NCI-H1694 (cell line): ENCODE measurements at regions not wholly inside any gene's neighbourhood (a gene's known extent, or its start where the extent isn't known, plus 50 kb on each side); places are given as distances from the start of the nearest gene placed in this dataset.
A peak's percentile ranks its signal among the peaks of the same experiment; 100 is the strongest.

Experiments
- DNase-seq: peaks from one replicate; lab custom pipeline; 2025; lab: John Stamatoyannopoulos, UW

DNA sequence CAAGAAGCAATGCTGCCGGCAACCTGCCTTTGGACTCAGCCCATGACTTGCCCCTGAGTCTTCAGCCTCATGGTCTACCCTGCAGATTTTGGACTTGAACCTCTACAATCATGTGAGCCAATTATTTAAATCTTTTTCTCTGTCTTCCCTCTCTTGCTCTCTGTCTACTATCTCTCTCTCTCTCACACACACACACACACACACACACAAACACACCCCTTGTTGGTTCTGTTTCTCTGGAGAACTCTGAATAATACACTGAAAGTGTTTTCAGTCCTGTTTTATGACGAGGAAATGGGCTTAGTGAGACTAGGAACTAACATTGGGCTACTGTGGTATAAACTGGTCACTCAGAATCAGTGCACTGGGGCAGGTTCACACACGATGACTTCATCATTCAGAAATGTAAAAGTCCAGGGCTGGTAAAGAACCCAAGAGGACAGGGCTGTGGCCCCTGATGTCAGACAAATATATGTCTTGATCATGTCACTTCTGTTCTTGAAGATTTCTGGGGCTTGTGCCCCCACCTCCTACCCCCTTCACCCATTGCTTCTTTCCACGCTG lies 266.1 kb upstream of the SIX2 start:
- no peak for DNase-seq

- DNase-seq, result peak; percentile 69
These were observed 265.1 kb upstream of the SIX2 start for GRCh38 chr2:45274250-45274926.

- DNase-seq, result no peak
These were observed 264.4 kb upstream of the SIX2 start for GRCh38 chr2:45273412-45274249.

GRCh38 chr2:45272549-45273265 lies 263.5 kb upstream of the SIX2 start:
- no peak for DNase-seq

- no peak for DNase-seq
These were observed 260.0 kb upstream of the SIX2 start for GRCh38 chr2:45269149-45269793.

- no peak for DNase-seq
These were observed 259.4 kb upstream of the SIX2 start for GRCh38 chr2:45268631-45269030.

DNA sequence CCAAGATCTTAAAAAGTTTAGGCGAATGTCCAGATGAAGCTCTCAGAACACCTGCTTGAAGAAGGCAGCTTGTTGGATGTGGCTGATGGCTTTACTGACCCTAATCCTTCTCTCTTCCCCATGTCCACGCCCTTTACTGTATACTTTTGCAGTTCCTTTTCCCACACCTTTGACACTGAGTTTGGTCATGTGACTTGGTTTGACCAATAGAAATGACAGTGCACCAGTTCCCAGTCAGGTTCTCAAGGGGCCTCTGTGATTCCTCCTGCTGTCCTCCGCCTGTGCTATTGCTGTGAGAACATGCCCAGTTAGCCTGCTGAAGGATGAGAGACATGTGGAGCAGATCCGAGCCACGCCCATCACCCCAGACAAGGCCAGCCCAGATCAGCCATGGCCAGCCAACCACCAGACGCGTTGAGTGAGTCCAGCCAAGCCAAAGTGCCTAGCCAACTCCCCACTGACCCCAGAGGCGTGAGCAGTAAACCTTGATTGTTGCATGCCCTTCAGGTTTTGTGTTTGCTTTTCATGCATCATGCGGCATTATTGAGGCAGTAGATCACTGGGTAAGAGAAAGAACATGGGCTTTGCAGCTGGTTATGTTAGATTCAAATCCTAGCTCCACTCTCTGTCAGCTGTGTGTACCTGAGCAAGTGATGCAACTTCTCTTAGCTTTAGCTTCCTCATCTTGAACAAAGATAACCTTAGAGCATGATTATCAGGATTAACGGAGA lies 258.0 kb upstream of the SIX2 start:
- no peak for DNase-seq

GRCh38 chr2:45265336-45265735 lies 256.1 kb upstream of the SIX2 start:
- no peak for DNase-seq

DNA sequence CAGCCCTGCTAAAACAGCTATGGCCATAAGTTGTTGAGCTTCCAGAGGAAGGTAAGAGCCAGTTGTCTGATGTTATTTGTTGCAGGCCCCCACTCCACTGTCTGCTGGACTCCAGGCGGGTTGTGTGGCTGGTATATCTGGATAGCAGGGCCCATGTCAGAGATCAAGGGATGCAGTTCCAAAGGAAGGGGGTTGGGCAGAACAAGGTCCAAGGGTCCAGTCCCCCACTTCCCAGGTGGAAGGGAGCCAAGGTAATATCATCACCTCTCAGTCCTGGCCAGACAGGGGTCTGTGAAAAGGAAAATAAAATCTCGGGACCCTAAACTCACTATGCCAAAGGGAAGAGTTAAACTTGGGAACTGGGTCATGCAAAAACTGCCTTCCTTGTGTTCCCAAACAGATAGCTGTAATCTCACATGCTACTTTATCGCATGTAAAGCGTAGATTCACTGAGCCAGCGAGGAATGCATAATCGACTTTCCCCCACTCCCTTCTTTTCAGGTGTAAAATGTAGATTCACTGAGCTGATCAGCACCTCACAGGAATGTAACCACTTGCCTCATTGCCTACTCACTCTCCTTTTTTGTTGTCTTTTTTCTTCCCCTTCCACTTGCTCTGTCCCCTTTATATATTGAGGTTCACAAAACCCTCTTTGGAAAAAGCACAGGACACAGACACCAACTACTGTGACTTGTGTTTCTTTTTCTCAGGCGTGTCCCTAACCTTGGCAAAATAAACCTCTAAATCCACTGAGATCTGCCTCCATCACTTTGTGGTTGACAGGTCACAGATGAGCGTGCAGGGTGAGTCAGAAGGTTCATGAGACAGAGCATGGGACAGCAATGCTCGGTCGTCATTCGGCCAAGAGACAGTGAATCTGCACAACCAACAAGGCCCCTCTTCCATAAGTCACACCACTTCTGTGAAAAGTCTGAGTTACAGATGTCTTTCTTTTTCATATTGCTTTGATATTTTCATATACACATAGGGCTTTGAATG lies 255.3 kb upstream of the SIX2 start:
- DNase-seq, result no peak

DNA sequence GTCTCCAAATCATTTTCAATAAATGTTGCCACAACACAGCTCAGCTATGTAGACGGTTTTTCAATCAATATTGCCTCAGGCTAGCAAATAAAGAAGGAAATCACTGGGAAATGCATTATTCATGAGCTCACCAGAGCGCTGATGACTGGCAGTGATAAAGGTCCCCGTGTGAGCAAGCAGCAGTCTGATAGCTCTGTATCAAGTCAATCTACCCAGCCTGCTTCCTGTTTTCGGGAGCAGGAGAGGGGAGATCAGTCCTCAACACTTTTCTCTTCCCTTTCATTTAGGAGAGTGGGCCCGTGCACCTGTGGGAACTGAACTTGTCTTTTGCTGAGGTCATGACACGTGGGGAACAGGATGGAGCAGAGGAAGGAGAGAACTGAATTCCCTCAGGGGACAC lies 253.9 kb upstream of the SIX2 start:
- DNase-seq, result no peak

DNA sequence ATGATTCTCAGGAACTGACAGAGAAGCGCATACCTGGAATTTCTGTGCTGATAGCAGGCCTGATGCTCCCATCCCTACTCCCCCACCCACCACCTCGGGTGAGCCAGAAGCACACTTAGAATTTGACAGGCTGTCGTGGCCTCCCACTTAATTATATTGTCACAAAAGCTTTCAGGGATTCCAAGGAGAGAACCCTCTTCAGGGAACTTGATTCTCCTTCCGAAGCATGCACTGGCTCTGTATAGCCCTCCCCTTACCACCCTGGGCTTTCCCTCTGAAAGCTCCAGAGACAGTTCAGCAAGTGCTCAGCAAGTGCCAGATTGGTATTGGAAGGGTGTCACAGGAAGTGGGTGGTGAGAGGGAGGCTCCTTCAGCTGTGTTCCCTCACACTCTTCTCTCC lies 252.5 kb upstream of the SIX2 start:
- DNase-seq, result no peak

- DNase-seq, result no peak
These were observed 251.7 kb upstream of the SIX2 start for GRCh38 chr2:45260946-45261345.

- no peak for DNase-seq
These were observed 250.4 kb upstream of the SIX2 start for GRCh38 chr2:45259547-45260160.

DNA sequence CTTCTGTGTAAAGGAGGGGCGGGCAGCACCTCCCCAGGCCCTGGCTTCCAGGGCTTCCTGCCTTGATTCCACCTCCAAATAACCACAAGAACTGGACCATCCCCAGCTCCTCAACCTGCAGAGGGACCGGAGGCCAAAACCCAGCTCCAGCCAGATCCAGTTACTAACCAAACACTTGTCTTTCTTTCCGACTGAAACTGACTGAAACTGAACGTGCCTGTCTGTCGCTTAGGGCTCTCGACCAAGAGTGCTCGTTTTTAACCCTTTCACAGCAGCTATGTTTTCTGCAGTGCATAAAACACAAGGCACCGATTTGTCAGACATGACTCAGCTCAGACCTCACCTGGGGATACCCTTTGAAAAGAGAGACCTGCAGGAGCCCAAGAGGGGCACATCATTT lies 249.9 kb upstream of the SIX2 start:
- DNase-seq, result no peak

GRCh38 chr2:45258311-45258710 lies 249.1 kb upstream of the SIX2 start:
- no peak for DNase-seq

GRCh38 chr2:45257820-45258219 lies 248.6 kb upstream of the SIX2 start:
- DNase-seq, result no peak

DNA sequence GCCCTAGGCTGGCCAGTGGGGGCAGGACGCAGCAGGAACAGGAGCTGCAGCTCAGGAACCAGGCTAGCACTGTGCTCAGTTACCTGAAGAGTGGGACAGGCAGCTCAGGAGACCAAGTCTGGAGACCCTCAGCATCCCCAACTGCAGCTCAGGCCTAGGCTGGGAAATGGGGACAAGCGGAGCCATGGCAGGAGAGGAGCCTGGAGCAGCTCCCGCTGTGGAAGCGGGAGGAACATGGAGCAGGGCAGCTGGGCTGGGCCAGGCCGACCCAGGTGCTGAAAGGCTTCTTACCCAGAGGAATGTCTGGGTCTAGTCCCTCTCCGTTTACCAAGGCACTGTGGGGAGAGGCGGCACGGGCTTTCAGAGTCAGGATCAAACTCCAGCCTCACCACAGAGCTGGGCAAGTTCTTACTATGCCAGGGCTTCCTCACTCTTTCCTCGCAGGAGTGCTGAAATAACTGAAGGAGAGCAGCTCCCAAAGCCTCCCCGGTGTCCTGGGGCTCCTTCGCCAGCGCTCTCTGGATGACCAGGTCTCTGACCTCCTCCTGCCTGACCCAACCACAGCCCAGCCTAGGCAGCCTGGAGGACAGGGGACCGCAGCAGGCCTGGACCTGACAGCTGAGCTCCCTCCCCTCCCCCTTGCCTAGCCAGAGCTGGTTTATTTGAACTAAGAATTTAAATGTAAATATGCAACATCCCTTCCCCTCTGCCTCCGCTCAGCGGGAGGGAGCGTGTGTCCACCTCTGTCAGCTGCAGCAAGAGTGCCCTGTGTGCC lies 247.8 kb upstream of the SIX2 start:
- no peak for DNase-seq

GRCh38 chr2:45256173-45256866 lies 247.1 kb upstream of the SIX2 start:
- DNase-seq, result no peak
